Testis (tissue), 2 donors: ENCODE measurements at regions not wholly inside any gene's neighbourhood (a gene's known extent, or its start where the extent isn't known, plus 50 kb on each side); places are given as distances from the start of the nearest gene placed in this dataset.

Experiments
- POLR2A ChIP-seq: fragments of 450-650 bp; IDR thresholded peaks from one replicate; pipeline ENCODE4 v1.6.1; 2017; ENCODE audit warnings: antibody characterized with exemption, mild to moderate bottlenecking, moderate library complexity
- TF ChIP-seq, protein P1 (sequence below), 3 experiments: fragments of 450-650 bp in 2 of 3; fragments of 200-600 bp in 1 of 3; sonication (generic) in 1 of 3; IDR thresholded peaks; one replicate each; pipeline ENCODE4 v1.5.1; 2016 to 2019; ENCODE audit warnings: antibody characterized with exemption in 3 of 3, mild to moderate bottlenecking in 2 of 3, moderate library complexity in 1 of 3

DNA sequence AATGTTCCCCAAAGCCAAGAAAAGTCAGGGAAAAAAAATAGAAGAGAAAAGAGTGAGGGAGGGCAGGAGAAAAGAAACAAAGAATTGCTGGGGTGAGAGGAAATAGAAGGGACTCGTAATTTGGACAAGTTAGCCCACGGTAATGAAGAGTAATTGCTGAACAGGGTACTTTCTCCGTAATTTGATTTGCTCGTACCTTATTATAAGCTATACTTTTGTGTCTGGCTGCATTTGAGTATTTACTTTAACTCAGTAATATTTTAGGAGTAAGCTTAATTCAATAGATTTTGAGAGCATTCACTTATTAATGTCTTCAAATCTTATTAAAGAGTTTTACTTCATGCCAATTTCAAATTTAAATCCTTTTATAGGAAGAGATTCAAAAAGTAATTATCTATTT is 527.5 kb downstream of the COL11A1 start:
- TF ChIP-seq, protein P1, sequence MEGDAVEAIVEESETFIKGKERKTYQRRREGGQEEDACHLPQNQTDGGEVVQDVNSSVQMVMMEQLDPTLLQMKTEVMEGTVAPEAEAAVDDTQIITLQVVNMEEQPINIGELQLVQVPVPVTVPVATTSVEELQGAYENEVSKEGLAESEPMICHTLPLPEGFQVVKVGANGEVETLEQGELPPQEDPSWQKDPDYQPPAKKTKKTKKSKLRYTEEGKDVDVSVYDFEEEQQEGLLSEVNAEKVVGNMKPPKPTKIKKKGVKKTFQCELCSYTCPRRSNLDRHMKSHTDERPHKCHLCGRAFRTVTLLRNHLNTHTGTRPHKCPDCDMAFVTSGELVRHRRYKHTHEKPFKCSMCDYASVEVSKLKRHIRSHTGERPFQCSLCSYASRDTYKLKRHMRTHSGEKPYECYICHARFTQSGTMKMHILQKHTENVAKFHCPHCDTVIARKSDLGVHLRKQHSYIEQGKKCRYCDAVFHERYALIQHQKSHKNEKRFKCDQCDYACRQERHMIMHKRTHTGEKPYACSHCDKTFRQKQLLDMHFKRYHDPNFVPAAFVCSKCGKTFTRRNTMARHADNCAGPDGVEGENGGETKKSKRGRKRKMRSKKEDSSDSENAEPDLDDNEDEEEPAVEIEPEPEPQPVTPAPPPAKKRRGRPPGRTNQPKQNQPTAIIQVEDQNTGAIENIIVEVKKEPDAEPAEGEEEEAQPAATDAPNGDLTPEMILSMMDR (IDR thresholded peaks at IDR 0.05), result no peak
- no peak for TF ChIP-seq POLR2A
